ENCODE measurements at regions not wholly inside any gene's neighbourhood (a gene's known extent, or its start where the extent isn't known, plus 50 kb on each side); places are given as distances from the start of the nearest gene placed in this dataset.

DNA sequence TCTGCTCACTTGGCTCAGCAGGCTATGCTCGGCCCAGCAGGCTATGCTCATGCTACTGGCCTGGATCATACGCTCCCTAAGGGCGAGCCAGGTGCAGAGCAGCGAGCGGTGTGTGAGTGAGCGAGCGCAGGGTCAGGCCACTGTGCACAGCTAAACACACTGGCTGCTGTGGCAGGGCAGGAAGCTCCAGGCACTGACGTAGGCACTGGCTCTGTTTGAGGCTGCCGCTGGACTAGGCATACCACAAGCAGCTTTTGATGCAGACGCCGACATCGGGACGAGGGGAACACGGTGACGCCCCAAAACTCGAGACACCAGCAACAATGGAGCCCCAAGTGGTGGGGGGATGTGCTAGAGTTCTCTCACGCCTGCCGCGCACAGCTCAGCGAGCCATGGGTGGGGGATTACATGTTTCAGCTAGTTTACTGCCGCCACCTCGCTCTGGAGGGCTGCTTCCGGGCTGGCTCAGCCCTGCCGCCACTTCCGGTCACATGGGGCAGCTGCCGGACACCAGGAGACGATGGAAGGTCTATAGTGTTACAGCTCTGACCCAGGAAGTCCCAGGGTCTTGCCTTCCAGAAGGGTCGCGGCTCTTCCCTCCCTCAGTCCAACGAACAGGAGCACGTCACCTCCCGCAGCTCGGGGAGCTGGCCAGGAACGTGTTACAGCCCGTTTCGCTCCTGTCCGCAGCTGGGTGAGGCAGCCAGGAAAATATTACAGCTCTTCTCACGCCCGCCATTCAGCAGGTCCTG is 1176.9 kb upstream of the LRRTM1 start:
- TF ChIP-seq, protein P1, sequence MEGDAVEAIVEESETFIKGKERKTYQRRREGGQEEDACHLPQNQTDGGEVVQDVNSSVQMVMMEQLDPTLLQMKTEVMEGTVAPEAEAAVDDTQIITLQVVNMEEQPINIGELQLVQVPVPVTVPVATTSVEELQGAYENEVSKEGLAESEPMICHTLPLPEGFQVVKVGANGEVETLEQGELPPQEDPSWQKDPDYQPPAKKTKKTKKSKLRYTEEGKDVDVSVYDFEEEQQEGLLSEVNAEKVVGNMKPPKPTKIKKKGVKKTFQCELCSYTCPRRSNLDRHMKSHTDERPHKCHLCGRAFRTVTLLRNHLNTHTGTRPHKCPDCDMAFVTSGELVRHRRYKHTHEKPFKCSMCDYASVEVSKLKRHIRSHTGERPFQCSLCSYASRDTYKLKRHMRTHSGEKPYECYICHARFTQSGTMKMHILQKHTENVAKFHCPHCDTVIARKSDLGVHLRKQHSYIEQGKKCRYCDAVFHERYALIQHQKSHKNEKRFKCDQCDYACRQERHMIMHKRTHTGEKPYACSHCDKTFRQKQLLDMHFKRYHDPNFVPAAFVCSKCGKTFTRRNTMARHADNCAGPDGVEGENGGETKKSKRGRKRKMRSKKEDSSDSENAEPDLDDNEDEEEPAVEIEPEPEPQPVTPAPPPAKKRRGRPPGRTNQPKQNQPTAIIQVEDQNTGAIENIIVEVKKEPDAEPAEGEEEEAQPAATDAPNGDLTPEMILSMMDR (conservative IDR thresholded peaks at IDR 0.05 in 1 of 2, IDR thresholded peaks at IDR 0.05 in 1 of 2; ENCODE audit: low read depth in 1 of 2, low read length in 2 of 2) = no peak
- TF ChIP-seq EZH2 (IDR thresholded peaks at IDR 0.05; ENCODE audit: low read length, missing control alignments) = no peak

Measured in fibroblast of lung (primary cell).